Femur (tissue), 1 donor: ENCODE measurements at regions not wholly inside any gene's neighbourhood (a gene's known extent, or its start where the extent isn't known, plus 50 kb on each side); places are given as distances from the start of the nearest gene placed in this dataset.
"Not testable (repeated sequence)": the region's sequence is repeated elsewhere in the genome, so short reads cannot be mapped to it uniquely, and the experiment has no call there.

ENCODE experiments used
- DNase-seq: peaks from one replicate; pipeline ENCODE4 v3.0.0-alpha.2; 2017

DNA sequence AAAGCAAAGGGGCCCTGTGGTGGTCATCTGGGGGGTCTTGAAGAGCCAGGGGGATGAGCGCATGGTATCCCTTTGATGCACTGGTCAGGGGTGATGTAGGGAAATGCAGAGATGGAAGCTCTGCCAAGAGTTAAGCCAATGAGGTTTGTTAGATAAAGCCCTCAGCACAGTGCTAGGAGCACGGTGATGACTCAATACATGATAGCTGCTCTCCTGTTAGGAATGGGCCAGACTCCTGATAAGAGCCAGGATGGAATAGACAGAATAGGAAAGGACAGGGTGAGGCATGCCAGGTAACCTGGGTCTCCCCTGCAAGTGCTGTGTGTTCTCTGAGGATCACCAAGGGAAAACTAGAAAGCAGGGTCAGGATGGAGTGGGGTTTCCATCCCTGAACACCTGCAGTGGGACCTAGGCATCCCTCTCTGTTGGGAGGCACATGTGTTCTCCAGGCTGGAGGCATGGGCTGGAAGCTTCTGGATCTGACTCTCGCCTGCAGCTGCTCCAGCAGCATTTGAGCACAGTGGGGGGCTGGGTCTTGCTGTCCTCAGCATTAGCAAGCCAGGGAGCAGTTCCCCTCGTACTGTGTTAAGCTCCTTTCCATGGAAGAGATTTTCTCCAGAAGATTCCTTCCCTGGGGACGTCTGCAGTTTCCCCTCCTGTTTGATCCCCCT, 71.8 kb upstream of the TIAM2 start:
- DNase-seq = no peak

DNA sequence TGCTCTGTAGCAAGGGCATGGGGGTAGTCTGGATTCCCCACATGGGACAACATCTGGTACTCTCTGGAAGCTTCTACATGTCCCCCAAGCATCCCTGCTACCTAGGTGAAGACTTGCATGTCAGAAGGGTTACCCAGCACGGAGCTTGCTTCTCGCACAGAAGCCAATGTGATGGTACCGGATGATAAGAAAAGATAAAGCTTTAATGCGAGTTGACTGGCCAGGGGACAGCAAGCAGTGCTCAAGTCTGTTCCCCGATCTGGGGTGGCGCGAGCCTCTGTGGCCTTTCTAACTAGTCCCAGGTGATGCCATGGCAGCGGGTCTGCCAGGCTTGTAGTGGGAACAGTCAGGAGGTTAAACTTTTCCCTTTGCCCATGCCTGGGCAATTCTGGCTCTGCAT, 70.0 kb upstream of the TIAM2 start:
- no peak for DNase-seq

DNA sequence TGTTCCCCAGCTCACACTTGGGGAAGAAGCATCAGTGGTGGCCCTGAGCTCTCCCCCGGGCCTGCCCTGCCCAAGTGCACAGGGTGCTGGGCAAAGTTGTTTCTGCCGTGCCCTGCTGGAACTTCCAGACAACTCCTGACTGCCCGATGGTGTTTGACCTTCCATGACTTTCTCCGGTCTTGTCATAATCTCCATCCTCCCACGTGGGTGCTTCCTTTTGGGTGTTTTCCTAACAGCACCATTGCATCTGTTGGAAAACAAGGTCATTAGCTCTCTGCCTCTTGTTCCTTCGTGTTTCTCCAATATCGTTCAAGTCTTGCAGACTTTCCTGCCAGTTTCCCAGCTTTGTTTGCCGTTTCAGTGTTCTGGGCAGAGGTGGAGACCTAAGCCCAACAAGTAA, 68.7 kb upstream of the TIAM2 start:
- DNase-seq = no peak

DNA sequence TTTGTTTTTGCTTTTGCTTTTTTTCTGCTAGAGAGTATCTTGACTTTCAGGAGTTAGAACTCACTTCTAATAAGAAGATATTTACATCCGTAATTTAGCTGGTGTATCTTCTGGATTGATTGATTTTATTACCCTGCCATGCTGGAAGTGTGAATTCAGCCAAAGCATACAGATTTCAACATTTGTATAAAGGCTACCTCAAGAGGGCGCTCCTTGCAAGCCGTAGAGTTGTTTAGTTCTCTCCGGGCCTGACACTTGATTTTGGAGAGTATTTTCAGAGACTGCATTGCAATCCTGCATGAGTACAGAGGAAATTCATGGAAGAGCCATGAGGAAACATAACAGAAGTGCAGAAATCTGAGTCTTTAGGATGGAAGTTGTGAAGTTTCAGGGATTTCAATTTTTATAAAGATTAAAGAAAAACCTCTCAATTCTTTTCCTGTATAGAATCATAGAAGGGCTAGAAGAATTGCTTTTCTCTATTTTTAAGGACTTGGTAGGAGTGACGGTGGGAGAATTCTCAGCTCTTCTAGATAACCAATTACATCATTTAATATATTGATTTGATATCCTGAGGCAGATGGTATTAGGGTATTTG, 66.7 kb upstream of the TIAM2 start:
- DNase-seq = peak; percentile 76

DNA sequence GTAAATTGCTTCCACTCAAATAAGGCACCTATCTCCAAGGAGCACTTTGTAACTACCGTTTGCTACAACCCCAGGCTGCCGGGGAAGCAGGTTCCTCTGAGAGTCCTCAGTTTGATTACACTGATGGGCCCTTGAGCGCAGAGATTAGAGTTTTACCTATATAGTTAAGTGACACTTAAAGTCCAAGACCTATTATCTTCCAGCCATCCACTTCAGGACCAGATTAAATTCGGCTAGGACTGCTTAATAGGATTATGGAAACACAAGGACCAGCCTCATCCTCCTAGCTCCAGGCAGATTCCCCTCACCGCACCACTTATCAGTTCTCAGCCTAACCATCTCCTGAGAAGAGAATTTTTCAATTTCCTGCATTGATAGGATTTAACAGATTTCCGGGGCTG, 64.7 kb upstream of the TIAM2 start:
- DNase-seq = no peak

DNA sequence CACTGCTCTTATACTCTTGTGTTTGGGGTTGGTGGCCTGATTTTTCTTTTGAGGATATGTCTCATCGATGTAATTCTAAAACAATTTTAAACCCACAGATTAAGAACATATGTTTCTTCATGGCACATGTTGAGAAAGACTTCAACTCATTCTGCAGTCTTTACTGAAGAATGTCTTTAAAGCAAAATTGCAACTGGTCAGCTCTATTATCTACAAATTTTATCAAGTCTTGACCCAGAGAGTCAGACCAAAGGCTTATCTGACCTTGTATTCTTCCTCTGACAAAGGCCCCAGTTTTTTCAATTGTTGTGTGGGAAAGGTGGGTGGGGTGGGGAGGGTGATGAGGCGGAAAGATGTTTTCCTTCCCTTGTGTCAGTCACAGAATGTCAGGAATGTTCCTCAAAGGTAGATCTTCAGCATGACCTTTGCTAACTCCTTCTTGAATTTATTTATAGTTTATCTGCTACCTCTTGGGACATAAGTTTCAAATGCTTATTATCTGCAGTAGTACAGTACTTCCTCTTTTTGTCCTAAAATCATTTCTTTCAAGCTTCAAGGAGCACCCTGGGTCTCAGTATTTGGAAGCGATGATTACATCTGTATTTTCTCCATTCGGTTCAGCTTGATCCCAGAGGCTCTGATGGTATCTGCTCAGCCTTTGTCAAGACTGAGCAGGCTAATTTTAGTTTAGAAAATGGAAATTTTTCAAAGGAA, 63.2 kb upstream of the TIAM2 start:
- DNase-seq = no peak

DNA sequence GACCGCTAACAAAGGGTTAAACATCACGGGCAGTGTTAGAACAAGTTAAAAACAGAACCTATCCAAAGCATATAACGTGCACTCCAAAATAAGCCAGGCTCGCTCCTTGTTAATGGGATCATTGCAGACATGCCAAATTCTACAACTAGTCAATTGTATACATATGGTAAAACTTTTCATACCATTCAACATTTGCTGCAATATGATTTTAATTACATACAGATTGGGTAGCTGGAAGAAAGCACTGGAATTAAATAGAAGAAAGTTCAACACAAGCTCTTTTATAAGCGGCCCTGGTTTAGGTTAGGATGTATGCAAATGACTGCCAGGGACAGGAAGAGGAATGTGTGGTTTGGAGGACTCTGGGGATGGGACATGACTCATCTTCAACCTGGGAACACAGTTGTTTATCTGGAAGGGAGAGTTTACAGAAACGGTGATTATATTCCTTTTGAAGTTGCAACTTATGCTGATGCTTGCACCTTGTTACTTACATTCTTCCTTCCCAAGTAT, 62.5 kb upstream of the TIAM2 start:
- DNase-seq = peak; percentile 52

DNA sequence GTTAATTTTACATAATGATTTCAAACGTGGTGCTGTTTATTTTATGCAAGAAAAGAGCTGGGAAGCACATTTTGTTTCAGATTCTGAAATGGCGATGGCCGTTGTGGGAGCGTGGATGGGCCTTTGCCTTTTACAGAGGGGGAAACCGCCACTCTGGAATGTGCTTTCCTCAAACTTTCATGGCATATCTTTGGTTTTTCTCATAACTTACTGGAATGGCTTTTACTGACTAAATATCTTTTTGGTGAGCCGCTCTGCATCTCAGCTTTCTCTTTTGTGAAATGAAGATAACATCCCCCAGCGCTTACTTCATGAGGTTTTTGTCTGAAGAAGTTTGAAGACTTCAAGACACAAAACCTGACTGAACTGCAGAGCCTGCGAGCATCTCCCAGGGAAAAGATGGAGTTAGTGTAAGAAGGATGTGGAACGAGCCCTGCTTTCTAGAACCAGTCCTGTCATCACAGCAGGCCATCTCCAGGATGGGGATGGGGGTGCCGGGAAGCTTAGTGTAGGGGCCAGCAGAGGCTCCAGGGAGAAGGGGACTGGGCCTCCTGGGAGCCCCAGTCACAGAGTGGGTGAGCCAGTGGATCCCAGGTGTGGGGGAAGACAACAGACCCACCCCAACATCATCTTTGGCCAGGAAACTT, 61.8 kb upstream of the TIAM2 start:
- no peak for DNase-seq

DNA sequence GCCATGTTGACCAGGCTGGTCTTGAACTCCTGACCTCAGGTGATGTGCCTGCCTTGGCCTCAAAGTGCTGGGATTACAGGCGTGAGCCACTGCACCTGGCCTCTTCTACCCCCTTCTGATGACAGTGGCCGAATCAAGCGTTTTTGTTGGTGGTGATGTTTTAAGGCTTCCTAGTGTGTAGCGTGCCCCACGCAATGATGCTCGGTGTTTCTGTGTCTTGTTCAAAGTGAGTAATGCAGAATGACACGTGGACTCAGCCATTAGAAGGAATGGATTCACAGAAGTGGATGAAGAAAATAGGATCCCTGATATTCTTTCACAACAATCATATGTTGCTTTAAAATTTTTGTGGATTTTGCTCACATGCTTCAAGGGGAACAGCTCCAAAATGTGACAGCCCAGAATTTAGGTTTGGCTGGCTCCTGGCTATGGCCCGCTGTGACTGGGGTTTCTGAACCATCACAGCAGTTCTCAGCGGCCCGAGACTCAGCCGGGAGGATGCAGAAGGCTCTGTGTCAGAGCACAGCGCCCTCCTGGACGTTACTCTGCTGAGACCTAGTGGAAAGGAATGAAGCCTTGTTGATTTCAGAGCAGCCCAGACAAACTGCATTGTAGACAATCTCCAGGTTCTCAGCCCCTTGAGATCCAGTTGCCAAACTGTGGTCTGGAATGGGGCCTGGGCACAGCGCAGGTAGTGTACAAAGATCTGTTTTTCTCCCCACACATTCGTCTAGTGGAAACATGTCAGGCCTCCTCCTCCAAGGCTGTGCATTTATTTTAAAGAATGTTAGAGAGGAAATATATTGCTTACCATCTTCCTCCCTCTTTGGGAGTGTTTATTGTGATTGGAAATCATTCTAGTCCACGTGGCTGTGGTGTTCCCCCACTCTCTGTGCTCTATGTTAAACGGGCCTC, 57.6 kb upstream of the TIAM2 start:
- DNase-seq = peak; percentile 54

DNA sequence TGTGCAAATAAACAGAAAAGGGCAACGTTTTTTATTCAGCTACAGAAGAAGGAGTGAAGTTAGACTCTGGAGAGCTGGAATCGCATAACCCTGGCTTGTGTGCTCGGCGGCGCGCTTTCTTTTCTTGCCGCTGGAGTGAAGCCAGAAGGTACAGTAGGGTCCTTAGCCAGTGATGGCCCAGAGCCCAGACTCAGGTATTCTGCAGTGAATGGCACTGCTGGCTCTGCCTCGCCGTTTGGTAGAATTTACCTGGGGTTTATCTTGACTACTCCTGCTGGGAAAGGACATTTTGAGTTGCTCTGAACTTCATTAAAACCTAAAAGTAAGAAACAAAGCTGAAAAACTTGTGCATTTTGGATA, 56.9 kb upstream of the TIAM2 start:
- DNase-seq = peak; percentile 38

DNA sequence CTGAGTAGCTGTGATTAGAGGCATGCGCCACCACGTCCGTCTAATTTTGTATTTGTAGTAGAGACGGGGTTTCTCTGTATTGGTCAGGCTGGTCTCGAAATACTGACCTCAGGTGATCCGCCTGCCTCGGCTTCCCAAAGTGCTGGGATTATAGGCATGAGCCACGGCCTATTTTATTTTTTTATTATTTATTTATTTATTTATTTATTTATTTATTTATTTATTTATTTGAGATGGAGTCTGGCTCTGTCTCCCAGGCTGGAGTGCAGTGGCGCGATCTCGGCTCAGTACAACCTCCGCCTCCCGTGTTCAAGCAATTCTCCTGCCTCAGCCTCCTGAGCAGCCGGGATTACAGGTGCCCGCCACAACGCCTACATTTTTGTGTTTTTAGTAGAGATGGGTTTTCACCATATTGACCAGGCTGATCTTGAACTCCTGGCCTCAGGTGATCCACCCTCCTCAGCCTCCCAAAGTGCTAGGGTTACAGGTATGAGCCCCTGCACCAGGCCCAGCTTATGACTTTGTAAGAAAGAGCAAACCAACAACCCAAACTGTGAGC, 56.3 kb upstream of the TIAM2 start:
- not testable (repeated sequence) for DNase-seq

DNA sequence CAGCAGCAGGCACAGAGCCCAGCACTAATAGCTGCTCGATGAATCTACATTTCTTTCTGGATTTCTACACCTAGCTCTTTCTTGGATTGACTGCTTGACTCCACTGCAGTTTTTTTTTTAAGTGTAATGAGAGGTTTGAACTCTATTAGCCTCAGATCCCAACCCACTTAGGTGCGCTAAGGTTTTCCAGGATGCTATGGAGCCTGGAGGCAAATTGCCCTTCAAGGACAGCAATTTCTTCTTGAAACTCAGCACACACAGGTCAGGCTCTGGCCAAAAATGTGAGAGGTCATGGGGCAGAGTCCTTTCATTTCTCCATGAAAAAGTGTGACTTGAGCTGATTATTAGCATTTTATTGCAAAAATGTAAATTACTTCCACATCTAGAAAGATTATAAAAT, 52.3 kb upstream of the TIAM2 start:
- no peak for DNase-seq

DNA sequence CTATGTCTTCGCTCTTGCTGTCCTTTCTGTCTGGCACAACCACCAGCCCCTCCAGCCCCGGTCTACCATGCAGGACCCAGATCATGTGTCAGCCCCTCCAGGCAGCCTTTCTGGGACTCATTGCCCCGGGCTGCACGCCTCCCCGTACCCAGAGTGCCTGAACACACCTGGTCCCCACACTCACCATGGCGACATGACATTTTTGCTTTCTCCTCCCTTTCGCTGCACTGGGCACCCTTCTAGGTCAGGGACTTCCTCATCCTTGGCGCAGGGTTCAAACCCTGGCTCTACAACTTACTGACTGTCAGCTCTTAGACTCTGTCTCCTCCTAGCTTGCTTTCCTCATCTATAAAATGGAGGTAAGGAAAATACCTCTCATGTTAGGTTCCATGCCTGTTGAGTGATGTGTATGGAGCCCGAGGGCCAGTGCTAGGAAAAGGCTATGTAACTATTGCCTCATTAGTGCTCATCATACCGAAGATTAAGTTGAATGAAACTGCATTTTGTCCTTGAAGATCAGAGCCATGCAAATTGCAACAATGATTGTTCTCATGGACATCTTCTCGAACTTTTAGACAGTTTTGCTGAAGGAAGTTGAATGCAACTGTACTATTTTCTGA, 49.7 kb upstream of the TIAM2 start:
- no peak for DNase-seq
